ENCODE measurements at regions not wholly inside any gene's neighbourhood (a gene's known extent, or its start where the extent isn't known, plus 50 kb on each side); places are given as distances from the start of the nearest gene placed in this dataset.

DNA sequence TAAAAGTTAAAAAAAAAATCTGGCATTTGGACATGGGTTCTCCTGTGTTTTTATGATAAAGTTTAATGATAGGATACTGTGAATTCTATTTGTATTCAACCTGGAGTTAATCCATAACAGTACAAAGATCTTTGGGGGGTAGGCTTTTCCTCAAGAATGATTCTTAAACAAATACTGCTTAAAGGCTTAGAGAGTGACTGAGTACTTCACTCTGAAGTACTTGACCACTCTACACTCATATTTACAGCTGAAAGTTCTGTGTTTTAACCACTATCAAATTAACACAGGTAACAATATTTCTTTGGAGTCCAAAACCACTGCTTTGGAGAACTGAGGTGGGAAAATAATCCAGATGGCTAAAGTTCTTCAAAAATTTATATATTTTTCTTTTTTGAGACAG lies 74.2 kb upstream of the TMEM168 start:
- intact Hi-C loops (cut with DNase I; ENCODE audit: low total_unique reads) = no loop called here
- no peak for TF ChIP-seq CTCF (IDR thresholded peaks at IDR 0.05)
- H3K36me3 ChIP-seq = no peaks in the 10 kb centered on the region

GRCh38 chr7:112858838-112859237 lies 68.6 kb upstream of the TMEM168 start:
- intact Hi-C loops (cut with DNase I; ENCODE audit: low total_unique reads) = no loop called here
- H3K27me3 ChIP-seq = no peaks in the 10 kb centered on the region

More for the DNA sequence above, 74.2 kb upstream of the TMEM168 start:
- no peak for DNase-seq
- Histone ChIP-seq H3K27ac (no peak overlapping the region), H3K27me3 (no peaks in the 10 kb centered on the region), H3K9me3 (peaks cover 0 to 6% (median 5%) of the 10 kb centered on the region in 3 donors), H3K4me1 (no peaks in the 10 kb centered on the region), H3K4me3 (no peak overlapping the region)

DNA sequence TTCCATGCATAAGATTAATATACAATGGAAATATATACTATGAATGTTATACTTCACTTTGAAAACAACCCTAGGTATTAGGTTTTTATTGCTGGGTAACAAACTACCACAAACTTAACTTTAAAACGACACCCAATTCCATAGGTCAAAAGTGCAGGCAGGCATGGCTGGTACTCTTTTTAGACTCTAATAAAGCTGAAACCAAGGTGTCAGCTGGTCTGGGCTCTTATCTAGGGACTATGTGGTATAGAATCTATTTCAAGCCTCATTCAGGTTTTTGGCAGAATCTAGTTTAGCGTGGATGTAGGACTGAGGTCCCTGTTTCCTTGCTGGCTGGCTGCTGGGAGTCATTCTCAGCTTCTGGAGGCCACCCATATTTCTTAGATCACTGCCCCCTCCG lies 65.0 kb upstream of the TMEM168 start:
- H3K9me3 ChIP-seq = no peaks in the 10 kb centered on the region
- H3K27ac ChIP-seq = no peak overlapping the region
- H3K4me1 ChIP-seq = peaks cover 0 to 9% (median 0%) of the 10 kb centered on the region in 4 donors
- no peak for TF ChIP-seq CTCF (IDR thresholded peaks at IDR 0.05)
- H3K27me3 ChIP-seq = no peaks in the 10 kb centered on the region
- intact Hi-C loops (cut with DNase I; ENCODE audit: low total_unique reads) = no loop called here
- DNase-seq = no peak
- H3K36me3 ChIP-seq = peaks cover 0 to 8% (median 6%) of the 10 kb centered on the region in 3 donors
- no peak overlapping the region for H3K4me3 ChIP-seq

More at GRCh38 chr7:112858838-112859237, 68.6 kb upstream of the TMEM168 start:
- H3K4me1 ChIP-seq = peaks cover 0 to 5% (median 0%) of the 10 kb centered on the region in 4 donors
- no peak overlapping the region for H3K27ac ChIP-seq
- no peak for TF ChIP-seq CTCF (IDR thresholded peaks at IDR 0.05)
- DNase-seq = no peak
- H3K36me3 ChIP-seq = peaks cover 0 to 6% (median 0%) of the 10 kb centered on the region in 3 donors
- no peak overlapping the region for H3K4me3 ChIP-seq
- peaks cover 0 to 6% (median 5%) of the 10 kb centered on the region in 3 donors for H3K9me3 ChIP-seq

GRCh38 chr7:112854169-112854568 lies 64.0 kb upstream of the TMEM168 start:
- H3K9me3 ChIP-seq = no peaks in the 10 kb centered on the region
- peaks cover 0 to 12% (median 6%) of the 10 kb centered on the region in 3 donors for H3K36me3 ChIP-seq
- no peak for TF ChIP-seq CTCF (IDR thresholded peaks at IDR 0.05)
- intact Hi-C loops (cut with DNase I; ENCODE audit: low total_unique reads) = no loop called here
- H3K4me1 ChIP-seq = peaks cover 0 to 9% (median 0%) of the 10 kb centered on the region in 4 donors
- no peaks in the 10 kb centered on the region for H3K27me3 ChIP-seq
- no peak overlapping the region for H3K4me3 ChIP-seq
- no peak for DNase-seq
- no peak overlapping the region for H3K27ac ChIP-seq

DNA sequence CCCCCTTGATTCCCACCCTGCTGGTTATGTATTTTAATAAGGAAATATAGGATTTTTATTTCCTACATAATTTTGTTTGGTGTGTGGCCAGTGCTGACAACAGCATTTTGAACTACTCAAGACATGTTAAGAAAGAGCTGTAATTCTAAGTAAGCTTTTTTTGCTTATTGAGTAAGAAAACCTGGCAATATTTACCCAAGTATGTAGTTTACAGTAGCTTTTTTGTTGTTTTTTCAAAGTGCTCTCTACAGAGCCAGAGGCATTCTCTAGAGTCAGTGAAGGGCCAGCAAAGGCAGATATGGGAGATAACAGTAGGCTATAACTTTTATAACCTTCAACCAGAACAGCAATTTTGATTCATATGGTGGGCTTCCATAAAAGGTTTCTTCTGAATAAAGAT lies 63.2 kb upstream of the TMEM168 start:
- Histone ChIP-seq H3K27ac (no peak overlapping the region), H3K4me3 (no peak overlapping the region), H3K4me1 (peaks cover 0 to 9% (median 0%) of the 10 kb centered on the region in 4 donors), H3K36me3 (peaks cover 0 to 12% (median 6%) of the 10 kb centered on the region in 3 donors), H3K27me3 (no peaks in the 10 kb centered on the region), H3K9me3 (no peaks in the 10 kb centered on the region)
- no peak for TF ChIP-seq CTCF (IDR thresholded peaks at IDR 0.05)
- DNase-seq = no peak
- intact Hi-C loops (cut with DNase I; ENCODE audit: low total_unique reads) = no loop called here

DNA sequence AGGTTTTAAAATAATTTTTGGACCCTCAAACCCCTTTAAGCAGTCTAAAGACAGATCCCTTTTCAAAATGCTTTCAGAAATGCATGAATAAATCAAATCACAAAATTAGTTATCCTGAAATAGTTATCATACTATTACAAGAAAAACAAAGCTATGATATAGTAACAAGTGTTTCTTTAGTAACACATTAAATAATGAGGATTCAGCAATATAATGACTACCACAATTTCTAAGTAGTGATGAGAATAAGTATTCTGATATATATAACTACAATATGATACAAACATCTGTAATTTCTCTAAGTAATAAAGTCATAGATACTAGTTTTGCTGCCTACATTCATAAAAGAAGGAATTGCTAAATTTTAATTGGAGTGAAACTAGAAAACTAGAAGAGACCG lies 53.0 kb upstream of the TMEM168 start:
- Histone ChIP-seq H3K4me3 (no peak overlapping the region), H3K27me3 (no peaks in the 10 kb centered on the region), H3K4me1 (peaks cover 0 to 5% (median 0%) of the 10 kb centered on the region in 4 donors), H3K36me3 (no peaks in the 10 kb centered on the region), H3K27ac (no peak overlapping the region), H3K9me3 (no peaks in the 10 kb centered on the region)
- DNase-seq = no peak
- intact Hi-C loops (cut with DNase I; ENCODE audit: low total_unique reads) = no loop called here
- TF ChIP-seq CTCF (IDR thresholded peaks at IDR 0.05) = no peak
